ENCODE measurements at regions not wholly inside any gene's neighbourhood (a gene's known extent, or its start where the extent isn't known, plus 50 kb on each side); places are given as distances from the start of the nearest gene placed in this dataset.

GRCh38 chr20:56839786-56840185, 210.7 kb downstream of the TFAP2C start:
- no peak overlapping the region for H3K27ac ChIP-seq
- no peak overlapping the region for H3K4me3 ChIP-seq
- DNase-seq (ENCODE audit: low spot score in 2 of 2), result no peak
- no peaks in the 10 kb centered on the region for H3K4me1 ChIP-seq
- intact Hi-C loops (cut with DNase I), result no loop called here
- TF ChIP-seq CTCF (IDR thresholded peaks at IDR 0.05), result no peak
- no peaks in the 10 kb centered on the region for H3K27me3 ChIP-seq
- H3K36me3 ChIP-seq, result no peaks in the 10 kb centered on the region
- no peaks in the 10 kb centered on the region for H3K9me3 ChIP-seq

DNA sequence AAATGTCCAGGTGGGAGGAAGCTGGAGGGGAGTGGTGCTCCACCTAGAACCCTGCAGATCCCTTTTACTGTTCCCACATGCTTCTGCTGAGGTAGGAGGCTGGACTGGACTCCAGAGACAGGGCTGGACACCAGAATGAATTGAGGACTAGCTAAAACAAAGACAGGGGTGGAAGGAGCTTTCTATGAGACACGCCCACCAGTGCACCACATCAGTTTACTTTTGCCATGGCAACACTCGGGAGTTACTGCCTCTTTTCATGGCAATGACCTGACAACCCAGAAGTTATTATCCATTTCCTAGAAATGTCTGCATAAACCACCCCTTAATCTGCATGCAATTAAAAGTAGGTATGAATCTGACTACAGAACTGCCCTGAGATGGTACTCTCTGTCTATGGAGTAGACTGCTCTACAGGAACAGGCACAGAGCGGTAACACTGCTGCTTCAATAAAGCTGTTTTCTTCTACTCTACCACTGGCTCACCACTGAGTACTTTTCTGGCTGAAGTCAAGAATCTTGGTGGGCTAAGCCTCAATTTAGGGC, 211.7 kb downstream of the TFAP2C start:
- Histone ChIP-seq H3K4me1 (no peaks in the 10 kb centered on the region), H3K27me3 (no peaks in the 10 kb centered on the region), H3K4me3 (no peak overlapping the region), H3K9me3 (no peaks in the 10 kb centered on the region), H3K36me3 (no peaks in the 10 kb centered on the region), H3K27ac (no peak overlapping the region)
- intact Hi-C loops (cut with DNase I), result no loop called here
- no peak for TF ChIP-seq CTCF (IDR thresholded peaks at IDR 0.05)
- no peak for DNase-seq (ENCODE audit: low spot score in 2 of 2)

GRCh38 chr20:56841346-56841908, 212.3 kb downstream of the TFAP2C start:
- no peaks in the 10 kb centered on the region for H3K36me3 ChIP-seq

GRCh38 chr20:56842056-56842455, 212.9 kb downstream of the TFAP2C start:
- Histone ChIP-seq H3K27ac (no peak overlapping the region), H3K36me3 (no peaks in the 10 kb centered on the region), H3K27me3 (no peaks in the 10 kb centered on the region), H3K4me1 (no peaks in the 10 kb centered on the region), H3K9me3 (no peaks in the 10 kb centered on the region), H3K4me3 (no peak overlapping the region)
- no peak for TF ChIP-seq CTCF (IDR thresholded peaks at IDR 0.05)
- intact Hi-C loops (cut with DNase I), result no loop called here
- DNase-seq (ENCODE audit: low spot score in 2 of 2), result no peak

More at GRCh38 chr20:56841346-56841908, 212.3 kb downstream of the TFAP2C start:
- H3K4me3 ChIP-seq, result no peak overlapping the region
- H3K27ac ChIP-seq, result no peak overlapping the region
- intact Hi-C loops (cut with DNase I), result no loop called here
- H3K4me1 ChIP-seq, result no peaks in the 10 kb centered on the region
- no peak for DNase-seq (ENCODE audit: low spot score in 2 of 2)
- no peak for TF ChIP-seq CTCF (IDR thresholded peaks at IDR 0.05)
- H3K9me3 ChIP-seq, result no peaks in the 10 kb centered on the region
- no peaks in the 10 kb centered on the region for H3K27me3 ChIP-seq

GRCh38 chr20:56843386-56843785, 214.3 kb downstream of the TFAP2C start:
- no peak for DNase-seq (ENCODE audit: low spot score in 2 of 2)
- intact Hi-C loops (cut with DNase I), result no loop called here
- H3K27me3 ChIP-seq, result no peaks in the 10 kb centered on the region
- H3K9me3 ChIP-seq, result no peaks in the 10 kb centered on the region
- no peaks in the 10 kb centered on the region for H3K36me3 ChIP-seq
- no peak overlapping the region for H3K4me3 ChIP-seq
- no peak overlapping the region for H3K27ac ChIP-seq
- TF ChIP-seq CTCF (IDR thresholded peaks at IDR 0.05), result no peak
- H3K4me1 ChIP-seq, result no peaks in the 10 kb centered on the region

DNA sequence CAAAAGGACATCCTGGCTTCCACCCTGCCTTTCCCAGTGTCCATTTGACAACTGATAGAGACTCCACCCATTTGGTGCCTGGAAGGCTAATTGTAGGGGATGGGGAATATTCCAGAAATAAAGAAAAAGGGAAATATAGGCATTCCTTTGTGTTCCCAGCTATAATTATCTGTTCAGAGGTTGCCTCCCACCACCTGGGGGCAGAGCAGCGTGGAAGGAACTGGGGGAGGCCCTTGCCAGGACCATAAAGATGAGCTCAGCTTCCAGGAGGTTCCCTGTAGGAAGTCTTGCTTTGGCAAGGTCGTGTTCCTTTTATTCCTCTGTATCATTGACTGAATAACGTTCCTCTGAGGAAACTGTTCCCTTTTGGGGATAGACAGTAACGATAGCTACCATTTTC, 214.7 kb downstream of the TFAP2C start:
- intact Hi-C loops (cut with DNase I), result no loop called here
- no peak overlapping the region for H3K27ac ChIP-seq
- no peaks in the 10 kb centered on the region for H3K4me1 ChIP-seq
- no peak for DNase-seq (ENCODE audit: low spot score in 2 of 2)
- H3K36me3 ChIP-seq, result no peaks in the 10 kb centered on the region
- H3K4me3 ChIP-seq, result no peak overlapping the region
- no peaks in the 10 kb centered on the region for H3K27me3 ChIP-seq
- H3K9me3 ChIP-seq, result no peaks in the 10 kb centered on the region
- TF ChIP-seq CTCF (IDR thresholded peaks at IDR 0.05), result no peak

Measured in ascending aorta (tissue), 2 donors.